NB4 (cell line): ENCODE measurements at regions not wholly inside any gene's neighbourhood (a gene's known extent, or its start where the extent isn't known, plus 50 kb on each side); places are given as distances from the start of the nearest gene placed in this dataset.

Experiments
- MYC ChIP-seq: IDR thresholded peaks from 2 replicates; pipeline ENCODE4 v1.6.1; 2011; ENCODE audit warnings: low read depth, low read length
- POLR2A ChIP-seq: IDR thresholded peaks from 2 replicates; pipeline ENCODE4 v1.6.1; 2011; ENCODE audit warnings: mild to moderate bottlenecking; ENCODE audit not compliant: insufficient read length; ENCODE audit errors: extremely low read depth
- TF ChIP-seq, protein P1 (sequence below): IDR thresholded peaks from one replicate; pipeline ENCODE4 v1.5.1; 2012; ENCODE audit warnings: low read depth, low read length
- TF ChIP-seq, protein P2 (sequence below): IDR thresholded peaks from 2 replicates; pipeline ENCODE4 v1.6.1; 2011; ENCODE audit warnings: low read depth, low read length

DNA sequence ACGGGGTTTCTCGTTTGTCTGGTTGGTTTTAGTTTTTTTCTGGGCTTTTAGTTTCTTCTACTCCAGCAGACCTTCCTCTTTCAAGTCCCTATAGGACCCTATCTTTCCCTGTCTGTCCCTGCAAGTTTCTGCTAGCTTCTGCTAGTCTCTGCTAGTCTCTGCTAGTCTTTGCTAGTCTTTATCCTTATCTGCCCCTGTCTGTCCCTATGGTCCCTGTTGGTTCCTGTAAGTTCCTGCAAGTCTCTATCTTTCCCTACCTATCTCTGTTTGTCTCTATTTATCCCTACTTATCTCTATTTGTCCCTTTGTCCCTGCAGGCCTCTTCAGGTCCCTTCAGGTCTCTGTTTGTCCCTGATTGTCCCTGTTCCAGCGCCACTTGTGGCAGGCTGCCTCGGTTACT is 81.5 kb upstream of the PLEKHG7 start:
- TF ChIP-seq, protein P1, sequence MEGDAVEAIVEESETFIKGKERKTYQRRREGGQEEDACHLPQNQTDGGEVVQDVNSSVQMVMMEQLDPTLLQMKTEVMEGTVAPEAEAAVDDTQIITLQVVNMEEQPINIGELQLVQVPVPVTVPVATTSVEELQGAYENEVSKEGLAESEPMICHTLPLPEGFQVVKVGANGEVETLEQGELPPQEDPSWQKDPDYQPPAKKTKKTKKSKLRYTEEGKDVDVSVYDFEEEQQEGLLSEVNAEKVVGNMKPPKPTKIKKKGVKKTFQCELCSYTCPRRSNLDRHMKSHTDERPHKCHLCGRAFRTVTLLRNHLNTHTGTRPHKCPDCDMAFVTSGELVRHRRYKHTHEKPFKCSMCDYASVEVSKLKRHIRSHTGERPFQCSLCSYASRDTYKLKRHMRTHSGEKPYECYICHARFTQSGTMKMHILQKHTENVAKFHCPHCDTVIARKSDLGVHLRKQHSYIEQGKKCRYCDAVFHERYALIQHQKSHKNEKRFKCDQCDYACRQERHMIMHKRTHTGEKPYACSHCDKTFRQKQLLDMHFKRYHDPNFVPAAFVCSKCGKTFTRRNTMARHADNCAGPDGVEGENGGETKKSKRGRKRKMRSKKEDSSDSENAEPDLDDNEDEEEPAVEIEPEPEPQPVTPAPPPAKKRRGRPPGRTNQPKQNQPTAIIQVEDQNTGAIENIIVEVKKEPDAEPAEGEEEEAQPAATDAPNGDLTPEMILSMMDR, result no peak
- TF ChIP-seq POLR2A (no peak), MYC (no peak)
- TF ChIP-seq, protein P2, sequence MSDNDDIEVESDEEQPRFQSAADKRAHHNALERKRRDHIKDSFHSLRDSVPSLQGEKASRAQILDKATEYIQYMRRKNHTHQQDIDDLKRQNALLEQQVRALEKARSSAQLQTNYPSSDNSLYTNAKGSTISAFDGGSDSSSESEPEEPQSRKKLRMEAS, result no peak
